DMS 273 treated with DMSO at 0.1 percent for 48 hours (cell line): ENCODE measurements at regions not wholly inside any gene's neighbourhood (a gene's known extent, or its start where the extent isn't known, plus 50 kb on each side); places are given as distances from the start of the nearest gene placed in this dataset.

Experiments used
- DNase-seq: peaks from one replicate; lab custom pipeline; 2025; lab: John Stamatoyannopoulos, UW

DNA sequence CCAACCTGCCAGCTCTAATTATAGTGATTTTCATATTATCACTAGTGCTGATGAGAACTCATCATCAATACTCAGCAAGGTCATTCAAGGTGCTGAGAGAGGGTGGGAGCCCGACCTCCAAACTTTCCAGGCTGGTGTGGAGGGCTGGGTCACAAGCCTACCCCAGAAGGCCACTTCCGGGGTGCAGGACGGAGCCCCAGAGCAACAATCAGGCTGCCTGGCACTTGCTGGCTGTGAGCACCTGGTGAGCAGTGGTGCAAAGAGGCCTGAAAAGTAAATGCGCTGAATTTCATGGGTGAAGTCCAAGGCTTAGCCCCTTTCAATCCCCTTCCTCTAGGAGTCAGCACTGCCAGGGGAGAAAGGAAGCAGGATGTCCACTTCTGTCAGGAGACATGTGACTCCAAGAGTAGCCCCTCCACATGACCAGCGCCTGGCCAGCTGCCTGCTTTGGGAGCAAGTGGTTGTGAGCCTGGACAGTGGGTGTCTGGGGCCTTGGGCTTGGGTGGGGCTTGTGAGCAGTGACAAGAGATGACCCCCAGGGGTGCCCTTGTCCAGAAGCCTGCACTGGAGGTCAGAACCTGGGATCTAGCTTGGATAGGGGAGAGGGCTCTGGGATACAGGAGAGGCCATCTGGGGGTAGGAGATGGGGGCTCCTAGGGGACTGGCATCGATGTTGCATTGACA lies 165.0 kb upstream of the TLE3 start:
- DNase-seq = no peak

DNA sequence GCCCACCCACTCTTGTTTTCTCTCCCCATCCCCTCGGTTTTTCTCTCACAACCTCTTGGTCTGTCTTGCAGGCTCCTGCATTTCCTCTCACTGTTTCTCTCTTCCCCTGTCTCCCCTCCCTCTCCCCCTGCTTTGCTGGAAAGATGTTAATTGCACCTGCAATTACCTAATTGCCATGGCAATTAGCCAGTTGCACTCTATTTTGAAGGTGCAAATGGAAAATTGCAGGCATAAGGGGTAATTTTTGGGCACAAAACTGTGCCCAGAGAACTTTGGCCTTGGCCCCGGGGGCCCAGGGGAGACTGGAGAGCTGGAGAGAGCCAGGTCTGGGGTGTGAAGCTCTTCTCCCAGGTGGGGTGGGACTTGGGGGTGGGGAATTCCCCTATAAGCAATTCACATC lies 164.5 kb upstream of the TLE3 start:
- DNase-seq = no peak

DNA sequence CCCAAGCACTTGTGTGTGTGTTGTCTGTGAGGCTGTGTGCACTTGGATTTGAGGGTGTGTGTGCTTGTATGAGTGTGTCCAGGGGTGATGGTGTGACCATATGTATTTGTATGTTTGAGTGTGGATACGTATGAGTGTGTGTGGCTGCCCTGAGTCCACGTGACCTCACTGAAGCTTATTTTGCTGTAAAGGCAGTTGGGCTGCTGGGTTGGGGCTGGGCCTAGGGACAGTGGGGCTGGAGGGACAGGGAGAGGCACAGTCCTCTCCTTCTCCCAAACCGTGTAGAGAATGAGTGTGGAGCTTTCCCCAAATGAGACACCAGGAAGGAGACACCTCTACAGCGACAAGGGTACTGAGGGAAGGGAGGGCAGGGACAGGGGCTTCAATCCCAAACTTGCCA lies 163.4 kb upstream of the TLE3 start:
- no peak for DNase-seq

DNA sequence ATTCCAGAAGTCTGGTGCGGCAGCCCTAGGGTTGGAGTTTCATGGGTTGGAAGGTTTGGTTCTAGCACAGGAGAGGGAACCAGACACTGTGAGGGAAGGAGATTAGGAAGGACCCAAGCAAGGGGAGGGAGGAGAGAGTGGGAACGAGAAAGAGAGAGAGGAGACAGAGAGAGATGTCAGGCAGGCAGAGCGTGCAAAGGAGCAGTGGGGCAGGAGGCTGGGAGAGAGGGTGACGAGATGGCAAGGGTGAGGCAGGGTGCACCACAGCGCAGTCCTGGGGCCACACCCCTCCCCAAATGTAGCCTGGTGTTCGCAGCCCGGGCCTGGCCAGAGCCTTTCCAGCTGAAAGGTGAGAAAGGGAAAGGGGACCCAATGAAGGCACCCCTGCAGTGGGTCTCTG lies 162.9 kb upstream of the TLE3 start:
- no peak for DNase-seq

DNA sequence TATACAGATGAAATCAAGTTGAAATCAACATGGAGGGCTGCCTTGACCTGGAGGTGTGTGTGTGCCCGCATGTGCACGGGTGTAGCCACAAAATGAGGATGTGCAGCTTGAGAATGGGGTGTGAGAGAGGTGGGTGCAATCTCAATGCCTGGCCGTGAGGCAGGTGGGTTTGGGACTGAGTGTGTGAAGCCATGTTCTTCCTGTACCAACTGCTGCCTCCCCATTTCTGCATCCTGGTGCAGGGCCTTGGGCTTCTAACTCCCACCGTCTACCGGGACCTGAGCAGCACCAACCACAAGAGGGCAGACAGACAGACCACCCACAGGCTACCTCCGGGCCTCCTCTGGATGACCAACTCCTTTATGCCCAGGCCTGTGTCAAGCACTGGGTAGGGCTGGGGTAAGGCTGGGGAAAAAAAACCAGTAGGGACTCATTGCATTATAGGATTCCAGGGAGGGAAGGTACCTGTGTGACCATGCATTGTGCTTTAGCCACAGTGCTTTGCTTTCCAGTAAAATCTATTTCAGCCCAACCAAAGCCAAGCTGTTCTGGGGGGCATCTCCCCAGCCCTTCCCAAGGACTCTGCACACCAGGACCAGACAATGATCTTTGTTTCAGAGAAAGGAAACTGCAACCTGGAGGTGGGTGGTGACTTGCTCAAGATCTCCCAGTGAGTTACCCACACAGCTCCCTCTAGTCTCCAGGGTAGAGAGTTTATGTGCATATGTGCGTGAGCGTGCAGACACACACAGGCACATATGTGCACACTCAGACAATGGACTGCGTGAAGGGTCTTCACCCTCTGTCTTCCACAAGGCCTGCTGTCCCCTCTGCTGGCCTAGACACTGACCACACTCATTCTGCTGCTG lies 162.2 kb upstream of the TLE3 start:
- no peak for DNase-seq

DNA sequence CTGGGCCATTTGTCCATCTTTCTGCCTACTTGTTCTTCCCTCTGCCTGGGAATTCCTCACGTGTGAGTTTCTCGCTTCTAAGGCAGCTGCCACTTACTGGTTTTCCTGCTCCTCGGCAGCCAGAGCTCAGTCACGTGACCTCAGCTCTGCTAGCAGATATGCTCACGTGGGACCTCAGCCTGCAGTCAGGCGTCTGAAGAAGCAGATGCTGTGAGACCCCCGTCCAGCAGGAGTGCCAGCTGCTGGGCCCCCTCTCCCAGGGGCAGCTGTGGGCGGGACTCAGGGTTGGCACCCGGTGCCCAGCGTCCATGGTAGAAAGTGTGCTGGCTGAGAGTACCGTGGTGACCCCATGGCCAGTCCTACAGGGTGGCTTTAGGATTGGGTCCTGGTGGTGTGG lies 161.3 kb upstream of the TLE3 start:
- peak; percentile 25 for DNase-seq

DNA sequence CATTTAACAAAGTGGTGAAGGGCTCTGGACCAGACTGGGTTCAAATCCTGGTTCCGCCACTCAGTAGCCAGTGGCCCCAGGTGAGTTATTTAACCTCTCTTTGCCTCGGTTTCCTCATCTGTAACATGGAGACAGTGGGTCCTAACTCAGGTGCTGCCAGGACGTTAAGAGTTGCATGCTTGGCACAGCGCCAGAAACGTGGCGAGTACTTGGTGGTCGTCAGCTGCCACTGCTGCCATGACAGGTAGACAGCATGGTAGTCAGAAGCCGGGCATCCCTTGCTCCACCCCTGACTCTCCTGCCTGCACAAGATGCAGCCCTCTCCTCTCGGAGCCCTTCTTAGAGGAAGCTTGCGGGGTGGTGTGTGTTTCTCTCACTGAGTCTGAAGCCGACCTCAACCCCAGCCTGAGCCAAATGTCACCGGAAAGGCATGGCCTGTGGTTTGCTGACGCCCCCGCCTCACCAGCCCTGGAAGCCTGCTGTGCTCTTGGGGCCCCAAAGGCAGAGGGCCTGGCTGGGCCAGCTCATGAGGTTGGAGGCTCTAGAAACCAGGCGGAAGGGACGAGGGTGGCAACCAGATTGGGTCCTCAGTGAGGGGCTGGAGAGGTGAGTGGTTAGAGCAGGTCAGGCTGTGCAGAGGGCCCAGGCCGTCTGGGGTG lies 160.8 kb upstream of the TLE3 start:
- DNase-seq = no peak

DNA sequence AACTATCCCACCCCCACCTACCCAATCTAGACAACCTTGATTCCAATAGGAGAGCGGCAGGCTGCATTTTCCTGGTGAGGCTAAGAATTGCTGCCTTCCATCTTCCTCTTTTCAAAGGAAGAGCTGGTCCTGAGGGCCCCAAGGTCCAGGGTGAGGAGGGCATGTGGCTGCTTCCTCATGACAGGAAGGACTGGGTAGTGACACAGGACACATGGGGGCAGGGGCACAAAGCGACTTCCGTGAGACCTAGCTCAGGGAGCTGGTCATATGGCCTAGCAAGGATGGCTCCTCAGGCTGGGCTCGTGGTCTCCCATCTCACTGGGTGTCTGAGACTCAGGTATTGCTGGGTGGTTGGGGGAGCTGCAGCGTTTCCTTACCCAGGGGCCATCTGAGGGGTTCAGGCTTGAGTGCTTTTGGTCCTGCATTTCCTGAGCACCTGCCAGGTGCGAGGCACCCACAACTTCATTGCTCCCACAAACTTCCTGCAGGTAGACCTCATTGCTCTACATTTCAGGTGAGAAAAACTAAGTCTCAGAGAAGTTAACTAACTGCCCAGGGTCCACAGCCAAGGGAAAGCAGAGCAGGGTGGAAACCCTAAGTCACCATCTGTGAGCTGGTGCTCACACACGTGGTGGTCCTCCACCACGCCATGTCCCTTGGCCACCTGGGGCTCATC lies 160.0 kb upstream of the TLE3 start:
- DNase-seq = no peak

DNA sequence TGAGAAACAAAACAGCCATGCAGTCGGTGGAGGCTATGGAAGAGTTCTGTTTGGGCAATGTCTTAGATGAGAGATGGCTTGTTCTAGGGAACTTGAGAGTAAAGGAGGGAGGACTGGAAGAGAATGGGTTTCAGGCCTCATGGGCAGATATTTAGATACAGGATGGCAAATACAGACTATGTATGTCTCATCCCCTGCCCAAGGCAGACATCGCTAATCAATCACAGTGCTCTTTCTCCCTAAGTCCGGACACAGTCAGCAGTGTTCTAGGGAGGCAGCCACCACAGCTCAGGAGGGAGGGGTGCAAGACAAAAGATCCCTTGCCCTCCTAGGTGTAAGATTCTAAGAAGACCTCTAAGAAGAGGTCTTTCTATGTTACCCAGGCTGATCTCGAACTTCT lies 159.3 kb upstream of the TLE3 start:
- no peak for DNase-seq

DNA sequence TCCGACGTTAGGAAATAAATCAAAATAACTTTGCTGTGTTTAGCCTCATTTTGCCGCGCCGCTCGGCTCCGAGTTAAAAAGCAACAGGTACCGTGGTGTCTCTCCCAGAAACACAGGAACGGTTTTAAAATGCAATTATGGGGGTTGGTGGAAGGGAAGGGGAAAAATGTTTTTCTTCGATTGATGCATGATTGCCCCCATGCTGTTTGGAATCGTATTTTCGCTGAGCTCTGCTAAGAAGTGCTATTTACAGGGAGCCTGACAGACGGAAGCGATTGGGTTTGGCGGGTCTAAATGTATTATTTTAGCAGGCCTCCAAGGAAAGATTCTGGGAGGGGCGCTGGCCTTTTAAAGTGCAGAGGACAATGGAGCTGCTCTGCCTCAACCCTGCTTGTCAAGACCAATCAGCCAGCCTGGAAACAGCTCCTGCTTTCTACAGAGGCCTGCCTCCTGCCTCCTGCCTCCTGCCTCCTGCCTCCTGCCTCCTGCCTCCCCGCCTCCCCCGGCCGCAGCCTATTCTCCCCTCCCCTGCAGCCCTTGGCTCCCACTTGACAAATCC lies 156.7 kb upstream of the TLE3 start:
- DNase-seq = no peak

DNA sequence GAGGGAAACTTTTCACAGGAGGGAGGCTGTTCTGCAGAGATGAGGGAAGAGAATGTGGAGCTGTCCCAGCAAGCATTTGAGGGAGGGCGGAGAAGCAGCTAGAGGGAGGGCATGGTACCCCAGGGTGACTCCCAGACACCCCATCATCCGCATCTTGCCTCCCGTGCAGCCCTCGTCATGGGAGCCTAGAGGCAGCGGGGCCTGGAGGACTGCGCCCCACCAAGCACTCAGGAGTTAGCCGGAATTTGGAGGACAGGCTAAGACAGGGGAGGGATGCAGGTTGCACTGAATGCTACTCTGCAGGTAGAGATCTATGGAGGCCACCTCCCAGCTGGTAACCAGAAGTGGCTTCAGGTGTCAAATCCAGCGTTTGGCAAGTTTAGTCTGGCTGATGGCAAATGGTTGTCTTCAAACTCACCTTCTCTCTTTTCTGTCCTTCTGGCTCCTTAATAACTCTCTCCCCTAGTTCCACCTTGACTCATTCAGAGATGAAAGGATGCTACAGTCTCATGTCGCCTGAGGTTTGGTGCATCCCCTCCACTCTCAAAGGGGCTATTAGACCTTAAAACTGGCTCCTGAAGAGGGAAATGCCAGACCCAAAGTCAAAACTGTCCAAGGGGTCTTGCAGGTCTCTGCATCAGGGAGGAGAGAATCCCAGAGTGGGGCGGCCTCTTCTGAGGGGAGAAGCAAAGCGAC lies 155.9 kb upstream of the TLE3 start:
- DNase-seq = no peak

DNA sequence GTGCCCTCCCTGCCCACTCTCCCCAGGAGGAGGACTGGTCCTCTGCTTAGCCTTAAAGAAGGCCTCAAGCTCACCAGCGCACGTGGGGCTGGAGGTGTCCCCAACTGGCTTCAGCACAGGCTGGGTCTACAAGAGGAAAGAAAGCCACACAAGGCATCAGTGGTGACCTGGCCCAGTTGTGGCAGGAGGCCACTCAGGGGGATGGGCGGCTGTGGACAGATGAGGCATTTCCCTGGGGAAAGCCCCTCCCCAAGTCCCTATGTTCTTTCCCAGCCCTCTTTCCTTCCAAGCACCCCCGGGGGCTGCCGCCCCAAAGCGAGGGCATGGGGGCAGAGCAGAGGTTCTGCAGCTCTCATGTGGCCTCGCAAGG lies 155.2 kb upstream of the TLE3 start:
- DNase-seq = no peak

DNA sequence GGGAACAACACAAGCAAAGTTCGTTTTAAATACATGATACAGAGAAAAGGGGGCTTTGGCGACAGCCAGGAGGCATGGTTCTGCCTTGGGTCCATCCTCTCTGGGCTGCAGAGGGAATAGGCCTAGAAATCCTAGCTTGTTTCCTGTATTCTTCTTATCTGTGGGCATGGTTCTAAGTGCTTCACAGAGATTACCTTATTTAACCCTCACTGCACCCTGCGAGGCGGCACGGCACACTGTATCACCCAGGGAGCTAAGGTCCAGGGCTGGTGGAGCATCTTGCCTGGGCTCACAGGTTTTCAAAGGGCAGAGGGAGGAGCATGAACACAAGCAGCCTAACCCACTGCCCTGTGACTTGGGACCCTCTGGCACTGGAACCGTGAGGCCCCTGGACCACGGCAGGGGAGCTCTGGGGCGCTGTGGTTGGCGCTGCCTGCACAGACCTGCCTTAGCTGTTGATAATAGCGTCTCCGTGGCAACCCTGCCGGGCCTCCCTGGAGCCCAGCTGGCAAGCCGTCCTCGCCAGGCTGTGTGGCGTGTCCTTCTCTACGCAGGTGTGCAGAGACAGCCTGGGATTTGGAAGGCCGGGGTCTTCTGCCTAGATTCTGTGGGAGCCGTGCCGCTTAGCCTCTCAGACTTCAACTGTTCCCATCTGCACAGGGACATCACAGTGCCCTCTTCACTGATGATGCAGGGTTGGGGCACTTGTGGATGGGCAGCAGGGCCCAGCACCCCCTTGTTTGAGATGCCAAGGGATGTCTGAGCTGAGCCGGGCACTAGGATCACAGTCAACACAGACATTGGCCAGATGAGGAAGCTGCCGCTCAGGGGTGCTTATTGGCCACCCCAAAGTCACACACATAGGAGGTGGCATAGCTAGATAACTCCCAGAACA lies 154.6 kb upstream of the TLE3 start:
- DNase-seq = no peak

DNA sequence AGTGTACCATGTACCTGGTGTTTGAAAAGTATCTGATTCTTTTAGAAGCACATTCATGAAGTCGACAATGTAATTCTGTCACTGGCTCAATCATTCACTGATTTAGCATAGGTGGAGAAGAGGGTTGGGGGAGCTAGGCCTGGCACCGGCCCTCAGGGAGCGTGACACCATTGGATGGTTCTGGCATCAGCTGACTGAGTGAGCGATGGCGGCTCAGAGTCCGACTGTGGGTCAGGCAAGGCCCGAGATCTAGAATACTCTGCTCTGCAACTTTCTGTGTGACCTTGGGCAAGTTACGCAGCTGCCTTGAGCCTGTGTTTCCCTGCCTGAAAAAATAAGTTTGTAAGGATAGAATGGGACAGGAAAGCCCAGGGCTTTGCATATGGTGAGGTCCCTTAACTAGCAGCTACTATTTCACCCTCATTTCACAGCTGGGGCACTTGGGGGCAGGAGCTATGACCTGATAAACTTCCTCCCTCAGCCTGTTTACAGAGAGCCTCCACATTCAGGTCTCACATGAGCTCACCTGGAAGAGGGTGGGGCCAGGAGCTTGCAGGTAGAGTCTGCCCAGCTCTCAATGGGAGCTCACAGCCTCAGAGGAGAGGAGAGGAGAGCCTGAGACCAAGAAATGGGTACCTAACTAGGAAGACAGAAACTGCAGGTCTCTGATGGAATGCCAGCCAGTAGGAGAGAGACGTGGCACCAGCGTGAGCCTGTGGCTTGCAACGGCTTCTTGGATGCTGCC lies 153.7 kb upstream of the TLE3 start:
- DNase-seq = no peak

DNA sequence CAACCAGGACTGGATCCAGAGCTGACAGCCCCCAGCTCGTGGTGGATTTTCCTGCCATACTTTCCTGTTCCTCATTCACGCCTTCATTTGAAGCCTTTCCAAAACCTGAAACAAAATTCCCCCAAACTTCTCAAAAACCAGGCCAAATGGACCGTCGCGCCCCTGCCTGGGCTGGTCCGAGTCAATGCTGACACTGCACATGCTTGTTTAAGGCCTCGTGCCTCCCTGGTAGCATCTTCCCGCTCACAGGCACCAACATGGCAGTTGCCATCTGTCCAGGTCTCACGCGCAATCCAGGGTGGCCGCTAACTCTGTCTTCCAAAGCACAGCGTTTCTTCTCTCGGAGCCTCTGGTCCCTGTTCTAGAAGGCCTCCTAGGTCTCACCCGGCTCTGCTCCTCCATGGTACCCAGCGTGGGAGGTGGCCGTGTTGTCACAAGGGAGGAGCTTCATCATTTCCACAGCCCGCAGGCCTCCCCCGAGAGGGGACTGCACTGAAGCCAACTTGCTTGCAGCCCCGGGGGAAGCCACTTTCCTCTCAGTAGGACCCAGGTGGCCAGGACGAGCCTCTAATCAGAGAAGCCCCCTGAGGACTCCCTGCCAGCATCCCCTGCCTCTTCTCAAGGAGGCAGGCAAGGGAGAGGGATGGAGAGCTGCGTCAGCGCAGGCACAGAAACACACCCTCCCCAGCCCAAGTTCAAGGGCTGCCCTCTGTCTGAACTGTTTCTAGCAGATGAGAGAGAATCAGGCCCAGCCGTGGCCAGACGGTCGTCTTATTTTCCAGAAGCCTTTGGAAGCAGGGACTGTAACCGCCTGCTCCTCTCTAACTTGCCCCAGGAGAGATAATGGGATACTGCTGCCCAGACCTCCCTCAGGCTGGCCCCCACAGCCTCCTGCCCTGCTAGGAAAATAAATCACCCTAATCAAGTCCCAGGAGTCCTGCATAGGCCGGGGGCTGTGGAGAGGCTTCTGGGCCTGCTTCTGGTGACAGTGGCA lies 152.8 kb upstream of the TLE3 start:
- no peak for DNase-seq

DNA sequence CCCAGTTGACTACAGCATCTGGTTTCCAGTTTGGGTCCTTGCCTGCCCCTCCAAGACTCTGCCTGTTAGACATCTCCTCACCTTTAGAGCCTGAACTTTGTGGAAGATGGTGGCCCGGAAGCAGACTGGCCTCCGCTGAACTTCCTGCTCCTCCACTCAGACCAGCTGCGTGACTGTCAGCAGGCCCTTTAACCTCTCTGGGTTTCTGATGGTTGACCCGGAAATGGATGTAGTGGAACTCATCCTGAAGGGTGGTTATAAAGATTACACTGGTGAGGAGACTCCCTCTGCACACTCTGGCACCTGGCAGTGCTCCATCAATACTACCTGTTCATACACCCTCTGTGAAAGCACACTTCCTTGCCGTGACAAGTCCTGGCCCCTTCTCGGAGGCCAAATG lies 151.9 kb upstream of the TLE3 start:
- DNase-seq = no peak

DNA sequence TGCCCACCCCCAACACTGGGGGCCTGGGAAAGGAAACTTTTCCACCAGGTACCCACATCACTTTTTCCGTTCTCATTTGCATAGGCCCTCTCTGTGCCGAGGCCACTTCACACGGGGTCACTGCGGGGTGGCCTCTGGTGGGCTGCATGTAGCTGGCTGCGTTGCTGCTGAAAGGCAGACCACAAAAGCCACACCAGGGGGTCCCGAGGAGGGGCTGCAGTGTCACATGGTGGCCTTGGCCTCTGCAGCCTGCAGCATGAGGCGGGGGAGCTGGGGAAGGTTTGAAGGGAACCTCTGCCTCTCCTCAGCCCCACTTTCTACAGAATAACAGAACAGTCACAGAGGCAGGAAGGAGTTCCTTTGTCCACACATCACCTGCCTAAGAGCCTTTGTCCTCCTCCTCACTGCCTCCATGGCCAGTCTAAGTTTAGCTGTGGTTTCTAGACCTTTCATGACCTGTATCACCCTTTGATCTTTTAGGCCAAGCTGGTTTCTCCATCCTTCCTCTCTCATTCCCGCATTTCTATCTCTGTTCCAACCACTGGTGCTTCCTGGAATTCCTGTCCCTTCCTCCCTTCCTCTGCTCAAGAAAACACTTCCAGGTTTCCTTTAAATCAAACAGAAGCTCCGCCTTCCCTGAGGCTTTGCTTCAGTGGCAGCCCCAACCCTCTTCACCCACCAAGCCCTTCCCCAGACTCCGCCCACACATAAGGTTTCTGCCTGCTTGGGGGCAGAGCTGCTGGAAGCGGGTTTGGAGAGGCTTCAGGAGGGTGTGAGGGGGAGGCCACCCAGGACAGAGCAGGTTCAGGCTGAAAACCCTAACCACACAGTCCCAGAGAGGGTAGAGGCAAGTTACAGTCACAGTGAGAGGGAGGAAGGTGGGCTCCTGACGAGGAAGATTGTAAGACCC lies 150.7 kb upstream of the TLE3 start:
- no peak for DNase-seq

DNA sequence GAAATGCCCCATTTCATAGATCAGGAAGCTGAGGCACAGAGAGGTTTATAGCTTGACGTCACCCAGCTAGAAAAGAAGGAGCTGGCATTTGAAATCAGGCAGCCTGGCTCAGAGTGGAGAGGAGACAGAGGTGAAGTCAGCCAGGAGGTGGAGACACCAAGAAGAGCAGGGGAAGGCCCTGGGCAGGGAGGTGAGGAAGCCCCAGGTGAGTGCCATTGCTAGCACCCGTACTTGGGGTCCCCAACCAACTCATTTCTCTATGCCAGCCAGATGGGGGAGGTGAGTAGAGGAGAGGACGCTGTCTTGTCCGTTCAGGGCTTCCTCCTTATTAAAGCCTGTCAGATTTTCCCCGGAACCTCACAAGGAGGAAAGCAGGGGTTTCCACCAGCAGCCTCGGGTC lies 149.6 kb upstream of the TLE3 start:
- DNase-seq = no peak
